ENCODE measurements at regions not wholly inside any gene's neighbourhood (a gene's known extent, or its start where the extent isn't known, plus 50 kb on each side); places are given as distances from the start of the nearest gene placed in this dataset.

DNA sequence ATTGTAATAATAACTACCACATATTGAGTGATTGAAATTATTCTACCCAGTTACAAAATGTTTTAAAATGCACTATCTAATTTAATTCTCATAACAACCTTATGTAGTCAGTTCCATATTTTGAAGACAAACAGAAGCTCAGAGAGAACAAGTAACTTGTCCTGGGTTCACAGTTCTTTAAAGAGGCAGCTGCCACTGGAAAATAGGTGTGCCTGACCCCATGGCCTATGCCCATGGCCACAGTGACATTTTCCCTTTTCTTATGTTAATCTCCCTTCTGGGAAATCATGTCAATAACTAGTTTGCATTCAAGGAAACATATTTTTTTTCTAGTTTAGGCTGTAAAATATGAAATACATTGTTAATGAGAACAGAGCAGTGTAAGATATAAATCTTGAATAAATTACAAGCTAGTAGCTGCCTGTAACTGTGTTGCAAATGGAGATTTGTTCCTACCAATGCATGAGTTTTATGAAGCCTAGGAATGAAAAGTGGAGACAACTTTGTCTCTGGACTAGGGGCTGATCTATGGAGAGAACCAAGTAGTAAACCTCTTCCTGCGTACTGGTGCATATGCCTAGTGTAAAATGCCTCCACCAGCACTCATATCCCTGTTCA lies 1018.0 kb downstream of the NTRK3 start:
- TF ChIP-seq, protein P1, sequence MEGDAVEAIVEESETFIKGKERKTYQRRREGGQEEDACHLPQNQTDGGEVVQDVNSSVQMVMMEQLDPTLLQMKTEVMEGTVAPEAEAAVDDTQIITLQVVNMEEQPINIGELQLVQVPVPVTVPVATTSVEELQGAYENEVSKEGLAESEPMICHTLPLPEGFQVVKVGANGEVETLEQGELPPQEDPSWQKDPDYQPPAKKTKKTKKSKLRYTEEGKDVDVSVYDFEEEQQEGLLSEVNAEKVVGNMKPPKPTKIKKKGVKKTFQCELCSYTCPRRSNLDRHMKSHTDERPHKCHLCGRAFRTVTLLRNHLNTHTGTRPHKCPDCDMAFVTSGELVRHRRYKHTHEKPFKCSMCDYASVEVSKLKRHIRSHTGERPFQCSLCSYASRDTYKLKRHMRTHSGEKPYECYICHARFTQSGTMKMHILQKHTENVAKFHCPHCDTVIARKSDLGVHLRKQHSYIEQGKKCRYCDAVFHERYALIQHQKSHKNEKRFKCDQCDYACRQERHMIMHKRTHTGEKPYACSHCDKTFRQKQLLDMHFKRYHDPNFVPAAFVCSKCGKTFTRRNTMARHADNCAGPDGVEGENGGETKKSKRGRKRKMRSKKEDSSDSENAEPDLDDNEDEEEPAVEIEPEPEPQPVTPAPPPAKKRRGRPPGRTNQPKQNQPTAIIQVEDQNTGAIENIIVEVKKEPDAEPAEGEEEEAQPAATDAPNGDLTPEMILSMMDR (IDR thresholded peaks at IDR 0.05; ENCODE audit: low read depth, low read length), result no peak
- no peak for TF ChIP-seq EZH2phosphoT487 (IDR thresholded peaks at IDR 0.05; ENCODE audit: low read depth)
